SIG-M5 treated with dmso at 0.1 percent for 504 hours (cell line): ENCODE measurements at regions not wholly inside any gene's neighbourhood (a gene's known extent, or its start where the extent isn't known, plus 50 kb on each side); places are given as distances from the start of the nearest gene placed in this dataset.

ENCODE experiments used
- DNase-seq: peaks from one replicate; lab custom pipeline; 2025; ENCODE audit not compliant: unreplicated experiment; lab: John Stamatoyannopoulos, UW

DNA sequence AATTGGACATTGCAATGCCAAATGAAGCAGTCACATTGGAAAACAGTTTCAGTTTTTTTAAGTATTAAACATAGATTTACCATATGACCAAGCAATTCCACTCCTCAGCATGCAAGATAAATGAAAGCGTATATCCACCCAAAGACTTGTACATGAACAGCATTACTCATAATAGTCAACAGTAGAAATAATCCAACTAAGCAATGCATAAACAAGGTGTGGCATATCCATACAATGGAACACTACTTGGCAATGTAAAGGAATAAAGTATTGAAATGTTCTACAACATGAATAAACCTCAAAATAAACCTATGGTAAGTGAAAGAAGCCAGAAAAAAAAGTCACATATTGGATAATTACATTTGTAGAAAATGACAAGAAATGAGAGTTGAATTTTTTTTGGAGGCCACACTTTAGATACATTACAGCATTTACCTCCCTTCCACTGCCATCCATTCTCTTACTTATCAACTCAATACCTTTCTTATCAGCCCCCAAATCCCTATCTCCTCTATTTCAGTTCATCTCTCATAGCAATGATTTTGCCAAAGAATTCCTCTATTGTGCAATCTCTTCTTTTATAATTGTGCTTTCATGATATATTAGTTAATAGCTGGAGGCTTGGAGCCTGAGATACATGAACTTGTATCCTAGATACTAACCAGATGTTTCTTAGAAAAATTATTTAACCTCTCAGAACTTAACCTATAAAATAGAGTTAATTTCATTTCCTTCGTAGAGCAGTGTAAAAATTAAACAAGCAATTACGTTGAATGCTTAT lies 414.2 kb upstream of the C1orf87 start:
- no peak for DNase-seq

DNA sequence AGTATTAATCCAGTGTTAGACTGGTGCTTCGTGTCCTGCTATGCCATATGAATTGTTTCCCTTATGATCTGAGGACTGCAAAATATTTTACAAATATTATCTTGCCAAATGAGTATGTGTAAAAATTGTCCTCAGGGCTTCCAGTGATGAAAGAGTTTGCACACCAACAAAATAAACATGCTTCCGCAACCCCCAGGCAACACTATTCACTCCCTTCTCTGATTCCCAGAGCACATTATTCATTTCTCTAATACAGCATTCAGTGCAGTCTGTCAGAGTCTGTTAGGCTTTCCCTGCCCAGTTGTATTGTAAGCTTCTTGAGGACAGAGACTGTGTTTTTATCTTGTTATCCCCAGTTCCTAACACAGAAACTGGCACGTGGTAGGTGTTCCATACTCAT lies 409.9 kb upstream of the C1orf87 start:
- no peak for DNase-seq

DNA sequence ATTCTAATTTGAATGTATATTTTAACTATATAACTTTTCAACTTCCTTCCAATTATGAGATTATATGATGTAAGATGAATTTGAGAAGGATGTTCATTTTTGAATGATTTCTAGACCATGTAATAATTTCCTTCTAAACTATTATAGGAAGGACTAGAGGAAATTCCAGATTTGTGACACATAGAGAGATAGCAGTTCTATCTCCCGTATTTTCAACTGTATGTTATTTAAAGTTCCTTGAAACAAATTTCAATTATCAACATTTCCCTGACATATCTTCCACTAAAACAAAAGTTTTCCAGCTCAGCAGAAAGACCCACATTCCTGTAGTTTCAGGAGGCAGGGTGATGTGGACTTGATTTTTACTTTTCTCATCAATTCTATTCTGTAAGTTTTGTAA lies 396.7 kb upstream of the C1orf87 start:
- no peak for DNase-seq

DNA sequence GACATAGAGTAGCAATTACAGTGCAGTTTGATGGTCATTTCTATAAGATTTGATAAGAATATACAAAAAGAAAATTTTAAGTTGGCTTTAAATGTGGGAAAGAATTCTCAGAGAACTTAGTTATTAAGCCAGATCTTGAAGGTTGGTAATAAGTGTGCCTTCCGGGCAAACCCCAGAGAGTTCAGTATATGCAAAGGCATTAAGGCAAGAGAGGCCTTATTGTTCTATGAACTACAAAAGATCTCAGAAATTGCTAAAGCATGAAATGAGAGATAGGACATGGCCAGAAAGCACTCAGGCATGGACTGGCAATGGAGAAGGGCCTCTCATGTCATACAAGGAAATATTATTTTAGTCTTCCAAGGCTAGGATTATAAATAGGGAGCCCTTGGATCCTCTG lies 390.2 kb upstream of the C1orf87 start:
- DNase-seq = no peak

DNA sequence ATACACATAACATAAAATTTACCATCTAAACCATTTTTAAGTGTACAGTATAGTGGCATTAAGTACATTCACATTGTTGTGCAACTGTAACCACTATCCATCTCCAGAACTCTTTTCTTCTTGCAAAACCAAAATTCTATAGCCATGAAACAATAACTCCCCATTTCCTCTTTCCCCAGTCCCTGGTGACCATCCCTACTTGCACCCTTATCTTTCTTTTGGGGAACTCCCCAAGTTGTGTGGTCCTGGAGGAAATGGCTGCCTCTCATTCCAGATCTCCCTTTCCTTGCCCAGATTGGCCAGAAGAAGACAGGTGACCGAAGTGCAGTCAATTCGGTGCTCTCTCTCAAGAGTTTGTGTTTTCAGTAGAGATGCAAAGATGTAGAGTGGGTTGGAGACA lies 389.6 kb upstream of the C1orf87 start:
- no peak for DNase-seq

DNA sequence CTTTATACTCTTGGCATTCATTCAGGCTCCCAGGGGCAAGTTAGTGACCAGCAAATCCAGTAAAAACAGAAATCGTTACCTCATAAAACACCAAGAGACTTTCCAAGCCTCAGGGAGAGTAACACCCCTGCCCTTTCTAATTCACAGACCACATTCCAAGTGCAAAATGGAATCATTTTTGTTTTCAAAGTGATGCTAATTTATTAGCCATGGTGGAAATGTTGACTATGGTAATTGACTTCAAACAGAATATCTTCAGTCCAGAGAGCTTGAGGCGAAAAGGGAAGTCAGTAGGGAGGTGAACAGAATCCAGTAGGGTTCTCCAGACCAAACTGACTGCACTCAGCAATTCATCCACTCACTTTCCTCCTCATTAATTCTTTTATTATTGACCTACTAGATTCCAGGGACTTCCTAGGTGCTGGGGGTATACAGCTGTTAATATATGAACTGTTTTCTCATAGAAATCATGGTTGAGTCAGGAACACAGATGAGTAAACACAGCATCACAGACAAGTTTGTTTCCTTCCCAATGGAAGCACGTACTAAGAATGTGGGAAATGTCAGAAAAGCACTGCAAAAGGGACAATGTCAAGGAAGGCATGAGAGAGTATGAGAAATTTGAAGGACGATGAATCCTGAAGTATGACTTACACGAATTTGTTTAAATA lies 388.5 kb upstream of the C1orf87 start:
- DNase-seq = no peak

DNA sequence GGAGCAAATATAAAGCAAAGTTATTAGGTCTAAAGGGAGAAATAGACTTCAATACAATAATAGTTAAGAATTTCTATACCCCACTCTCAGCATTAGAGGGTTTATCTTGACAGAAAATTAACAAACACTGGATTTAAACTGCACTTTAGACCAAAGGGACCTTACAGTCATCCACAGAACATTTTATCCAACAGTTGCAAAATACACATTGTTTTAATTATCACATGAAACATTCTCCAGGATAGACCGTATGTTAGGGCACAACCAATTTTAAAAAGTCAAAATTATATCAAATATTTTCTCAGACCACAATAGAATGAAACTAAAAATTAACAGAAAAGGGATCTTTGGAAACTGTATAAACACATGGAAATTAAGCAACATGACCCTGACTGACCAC lies 384.5 kb upstream of the C1orf87 start:
- DNase-seq = no peak

DNA sequence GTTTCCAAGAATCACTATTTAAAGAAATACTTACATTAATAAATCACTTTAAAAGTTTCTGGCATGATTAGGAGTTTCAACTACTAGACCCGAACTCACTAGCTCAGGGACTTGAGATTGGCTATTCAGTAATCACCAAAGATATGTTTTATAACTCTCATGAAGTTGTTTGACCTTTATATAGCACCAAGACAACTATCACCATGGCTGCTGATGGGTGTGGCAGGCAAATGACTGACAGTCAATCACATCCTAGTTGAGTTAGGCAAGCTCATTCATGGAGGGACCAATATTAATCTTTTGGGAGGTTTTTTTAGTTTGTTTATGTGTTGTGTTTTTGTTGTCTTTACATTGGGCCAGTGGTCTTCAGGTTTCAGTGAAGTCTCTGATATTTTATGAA lies 376.3 kb upstream of the C1orf87 start:
- DNase-seq = no peak

DNA sequence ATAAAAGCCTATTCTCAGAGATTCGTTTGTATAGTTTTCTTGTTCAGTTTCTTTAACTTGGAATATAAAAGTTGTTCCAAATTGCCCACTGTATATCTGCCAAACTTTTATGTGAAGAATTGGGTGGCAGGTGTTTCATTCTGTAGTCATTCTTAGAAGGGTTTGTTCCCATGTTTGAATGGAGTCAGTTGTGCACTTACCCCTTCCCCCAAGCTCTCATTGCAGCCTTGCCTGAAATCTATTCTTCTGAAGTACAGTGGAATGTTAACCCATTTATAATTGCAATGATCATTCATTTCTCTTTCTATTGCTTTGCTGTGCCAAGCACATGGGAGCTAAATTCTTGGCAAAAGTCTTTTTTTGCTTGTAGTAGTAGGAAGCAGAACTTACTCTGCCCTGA lies 375.3 kb upstream of the C1orf87 start:
- DNase-seq = no peak

DNA sequence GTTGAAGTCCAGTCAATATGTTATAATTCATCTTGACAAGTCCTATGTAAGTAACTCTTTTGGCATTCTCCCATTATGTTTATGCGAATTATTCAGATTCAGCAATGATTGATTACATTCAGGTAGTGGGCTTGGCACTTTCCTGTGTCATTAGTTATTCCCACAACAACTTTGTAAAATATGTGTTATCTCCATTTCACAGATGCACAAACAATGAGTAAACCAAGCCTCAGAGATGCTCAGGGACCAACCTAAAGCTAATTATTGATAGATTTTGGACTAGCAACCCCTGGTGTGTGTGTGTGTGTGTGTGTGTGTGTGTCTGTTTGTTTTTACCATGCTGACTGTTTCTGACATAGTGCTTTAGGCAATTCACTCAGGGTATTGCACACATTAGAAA lies 371.1 kb upstream of the C1orf87 start:
- no peak for DNase-seq

DNA sequence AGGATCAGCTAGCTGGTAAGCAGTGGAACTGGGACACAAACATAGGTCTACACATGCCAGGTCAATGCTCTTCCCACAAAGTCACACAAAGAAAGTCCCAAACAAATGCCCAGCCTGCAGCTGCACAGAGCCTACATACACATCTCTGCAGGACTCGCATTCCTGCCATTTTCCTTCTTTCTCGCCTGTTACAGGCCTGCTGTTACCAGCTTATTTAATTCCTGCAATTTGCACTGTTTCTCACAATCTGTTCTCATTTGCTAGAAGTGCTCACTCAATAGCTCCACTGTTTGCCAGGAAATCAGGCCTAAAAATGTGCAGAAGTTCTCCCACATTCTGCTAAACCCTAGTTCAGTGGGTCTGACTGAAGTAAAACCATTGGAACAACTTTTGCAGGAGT lies 362.6 kb upstream of the C1orf87 start:
- no peak for DNase-seq

DNA sequence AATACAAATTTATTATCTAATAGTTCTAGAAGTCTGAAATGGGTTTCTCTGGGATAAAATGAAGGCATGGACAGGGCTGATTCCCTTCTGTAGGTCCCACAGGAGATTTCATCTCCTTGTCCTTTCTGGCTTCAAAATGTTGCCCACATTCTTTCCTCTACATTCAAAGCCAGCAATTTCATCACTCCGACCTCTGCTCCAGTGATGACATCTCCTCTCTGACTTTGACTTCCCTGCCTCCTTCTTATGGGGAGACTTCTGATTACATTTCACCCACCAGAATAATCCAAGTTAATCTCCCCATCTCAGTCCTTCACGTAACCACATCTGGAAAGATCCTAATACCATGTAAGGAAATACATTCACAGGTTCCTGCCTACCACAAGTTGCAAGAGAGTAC lies 358.0 kb upstream of the C1orf87 start:
- DNase-seq = no peak

DNA sequence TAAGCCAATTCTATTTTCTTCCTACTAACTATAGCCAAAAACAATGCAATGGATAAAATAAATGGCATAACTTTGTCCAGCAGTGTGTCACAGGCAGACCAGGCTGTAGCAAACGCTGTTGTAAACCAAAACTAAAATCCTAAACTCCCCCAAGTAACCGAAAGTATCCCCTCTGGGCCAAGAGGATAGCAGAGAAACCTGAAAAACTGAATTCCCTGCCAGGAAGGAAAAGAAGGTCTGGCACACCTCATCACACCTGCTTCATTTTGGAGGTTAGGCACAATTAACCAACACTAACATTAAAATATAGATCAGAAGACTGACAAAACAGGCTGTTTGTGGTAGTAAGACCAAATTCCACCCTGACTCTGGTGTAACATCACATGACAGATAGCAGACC lies 356.8 kb upstream of the C1orf87 start:
- no peak for DNase-seq

DNA sequence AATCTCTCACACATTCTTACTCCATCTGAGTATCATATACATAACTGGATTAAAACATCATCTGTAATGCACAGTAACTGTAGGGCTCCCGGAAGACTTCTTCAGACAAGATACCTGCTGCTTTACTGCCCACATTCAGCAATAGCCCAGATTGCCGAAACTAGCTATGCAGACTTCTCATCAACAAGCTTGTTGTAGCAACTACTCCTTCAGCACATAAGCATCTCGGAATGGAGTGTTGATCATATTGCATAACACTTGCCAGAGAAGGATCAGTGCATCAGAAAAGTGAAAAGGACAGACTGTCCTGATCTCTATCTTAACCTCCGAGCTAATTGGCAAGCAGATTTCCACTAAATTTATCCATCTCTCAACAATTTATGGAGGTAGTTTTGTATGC lies 354.6 kb upstream of the C1orf87 start:
- DNase-seq = no peak

DNA sequence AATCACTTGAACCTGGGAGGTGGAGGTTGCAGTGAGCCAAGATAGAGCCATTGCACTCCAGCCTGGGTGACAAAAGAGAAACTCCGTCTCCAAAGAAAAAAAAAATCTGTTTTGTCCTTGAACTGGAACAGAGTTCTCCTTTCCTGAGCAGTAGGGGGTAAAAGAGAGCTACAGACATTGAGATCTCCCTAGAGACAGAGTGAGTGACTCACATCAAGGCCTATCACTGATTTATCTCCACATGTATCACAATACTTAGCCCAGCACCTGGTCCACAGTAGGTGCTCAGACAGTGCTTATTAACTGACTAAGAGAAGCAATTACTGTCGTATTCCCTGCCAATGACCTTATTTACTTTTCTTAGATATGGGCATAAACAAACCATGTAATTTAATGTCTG lies 354.1 kb upstream of the C1orf87 start:
- no peak for DNase-seq

DNA sequence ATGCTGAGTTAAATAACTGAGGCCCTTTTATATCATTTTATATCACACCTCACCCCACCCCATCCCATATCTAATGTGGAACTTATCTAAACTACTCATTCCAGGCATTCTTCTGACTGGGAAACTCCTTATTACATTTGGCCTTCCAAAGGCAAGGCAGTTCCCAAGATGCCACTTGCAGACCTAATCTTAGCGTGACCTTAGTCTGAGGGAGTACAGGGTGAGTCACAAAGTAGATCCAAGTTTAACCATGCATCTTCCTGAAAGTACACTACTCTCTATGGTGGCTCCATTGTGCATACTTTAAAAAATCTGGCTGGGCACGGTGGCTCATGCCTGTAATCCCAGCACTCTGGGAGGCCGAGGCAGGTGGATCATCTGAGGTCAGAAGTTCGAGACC lies 353.6 kb upstream of the C1orf87 start:
- no peak for DNase-seq

DNA sequence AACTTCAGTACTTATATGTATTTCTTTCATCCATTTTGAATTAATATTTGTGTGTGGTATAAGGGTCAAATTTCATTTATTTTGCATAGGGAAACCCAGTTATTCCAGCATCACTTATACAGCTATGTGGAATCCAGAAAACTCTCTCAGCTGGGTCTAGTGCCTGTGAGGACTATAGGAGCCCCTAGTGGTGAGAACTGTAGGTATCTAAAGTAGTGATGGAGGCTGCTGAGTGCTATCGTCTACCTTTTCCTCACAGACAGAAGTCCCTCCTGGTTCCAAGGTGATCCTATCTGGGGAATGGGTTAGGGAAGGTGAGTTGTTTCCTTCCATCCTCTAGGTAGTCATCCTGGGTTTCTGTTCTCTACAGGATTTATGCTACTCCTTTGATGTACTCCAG lies 352.0 kb upstream of the C1orf87 start:
- peak; percentile 27 for DNase-seq

DNA sequence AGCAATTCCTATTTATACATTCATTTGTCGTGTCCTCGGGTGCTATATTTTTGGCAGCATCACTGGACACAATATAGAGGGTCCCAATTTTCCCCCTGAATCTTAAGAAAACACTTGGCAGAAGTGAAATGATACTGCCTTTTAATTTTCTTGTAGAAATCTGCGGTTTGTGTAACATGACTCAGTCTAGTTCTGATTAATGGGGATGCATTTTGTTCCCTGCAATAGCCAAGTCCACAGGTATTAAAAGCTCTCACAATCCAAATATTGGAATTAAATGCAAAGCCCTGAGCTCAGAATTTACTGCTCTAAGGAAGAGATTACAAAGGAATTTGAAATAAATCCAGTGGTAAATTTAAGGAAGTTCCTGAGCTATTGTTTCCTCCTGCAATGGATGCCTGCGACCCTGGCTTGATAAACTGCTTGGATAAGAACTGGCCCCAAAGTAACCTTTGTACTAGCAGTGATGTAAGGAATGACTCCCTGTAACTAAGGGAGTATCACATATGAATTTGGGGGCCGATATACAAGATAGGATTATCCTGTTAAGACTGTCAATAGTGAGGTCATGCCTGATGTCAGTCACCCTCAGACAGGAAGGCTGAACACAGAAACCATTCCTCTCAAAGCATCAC lies 349.7 kb upstream of the C1orf87 start:
- no peak for DNase-seq

DNA sequence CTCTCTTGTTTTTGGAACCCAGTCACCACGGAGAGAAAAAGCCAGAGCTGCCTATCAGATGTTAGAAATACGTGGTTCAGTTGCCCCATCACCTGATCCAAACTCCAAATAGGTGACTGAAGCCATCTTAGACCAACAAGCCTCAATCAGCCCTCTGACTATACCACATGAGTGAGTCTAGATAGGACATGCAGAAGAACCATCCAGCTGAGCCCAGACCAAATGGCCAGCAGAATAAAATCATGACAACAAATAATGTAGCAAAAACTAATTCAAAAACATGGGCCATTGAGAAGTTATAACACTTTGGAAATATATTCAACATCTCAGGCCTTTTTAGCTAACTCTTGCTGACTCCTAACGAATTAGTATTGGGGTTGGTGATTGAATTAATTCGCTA lies 348.4 kb upstream of the C1orf87 start:
- no peak for DNase-seq

DNA sequence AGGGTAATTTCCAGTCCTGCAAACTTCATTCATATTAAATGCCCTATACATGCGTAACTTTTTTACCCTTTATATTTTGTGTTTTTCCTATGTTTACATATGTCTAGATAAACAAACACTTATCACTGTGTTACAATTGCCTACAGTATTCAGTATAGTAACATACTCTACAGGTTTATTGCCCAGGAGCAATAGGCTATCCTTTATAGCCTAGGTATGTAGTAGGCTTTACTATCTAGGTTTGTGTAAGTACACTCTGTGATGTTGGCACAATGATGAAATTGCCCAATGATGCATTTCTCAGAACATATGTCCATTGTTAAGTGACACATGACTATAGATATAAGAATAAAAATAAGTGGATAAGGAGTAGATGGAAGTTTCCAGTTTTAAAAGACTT lies 345.5 kb upstream of the C1orf87 start:
- DNase-seq = no peak

DNA sequence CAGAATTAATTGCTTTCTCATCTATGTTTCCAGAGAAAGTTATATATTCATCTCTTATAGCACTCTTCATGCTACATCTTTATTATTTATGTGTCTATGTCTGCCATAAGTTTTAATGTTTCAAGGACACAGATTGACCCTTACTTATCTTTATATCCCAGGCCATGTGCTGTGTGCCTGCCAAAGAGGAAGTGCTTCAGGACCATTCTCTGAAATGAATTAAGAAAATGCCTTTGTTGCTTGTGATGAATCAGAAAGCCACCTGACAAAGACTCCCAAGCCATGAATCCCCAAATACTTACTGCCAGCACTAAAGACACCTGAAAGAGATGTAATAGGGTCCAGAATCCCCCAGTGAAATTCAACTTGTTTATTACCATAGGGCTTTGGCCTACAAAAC lies 342.1 kb upstream of the C1orf87 start:
- DNase-seq = no peak

DNA sequence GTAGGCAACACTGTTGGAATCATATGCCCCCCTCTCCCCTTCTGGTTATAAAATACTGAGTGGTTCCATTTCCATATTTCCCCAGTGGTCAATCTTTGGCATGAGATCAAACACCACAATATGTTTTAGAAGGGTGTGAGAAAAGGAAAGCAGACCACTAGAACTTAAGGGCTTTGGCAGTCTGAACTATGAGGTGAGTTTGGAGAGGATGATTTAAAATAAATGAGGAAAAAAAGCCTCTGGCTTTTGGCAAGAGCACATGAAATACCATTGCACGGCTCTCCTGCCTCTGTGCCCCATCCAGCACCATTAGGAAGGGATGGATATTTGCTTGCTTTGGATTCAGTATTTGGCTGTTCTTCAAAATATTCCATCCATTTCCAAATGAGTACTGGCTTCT lies 339.5 kb upstream of the C1orf87 start:
- no peak for DNase-seq
